Nephron progenitor cell (in vitro differentiated cells): ENCODE measurements at regions not wholly inside any gene's neighbourhood (a gene's known extent, or its start where the extent isn't known, plus 50 kb on each side); places are given as distances from the start of the nearest gene placed in this dataset.

Experiments
- DNase-seq: peaks from one replicate; pipeline ENCODE4 v3.0.0; 2021
- H3K27ac Mint-ChIP-seq: 2 replicates; pipeline ENCODE4 v1.8.0; 2021; ENCODE audit warnings: mild to moderate bottlenecking, moderate library complexity, mixed read lengths
- H3K27me3 Mint-ChIP-seq: 2 replicates; pipeline ENCODE4 v1.8.0; 2021; ENCODE audit warnings: mild to moderate bottlenecking, low read depth, mixed read lengths; ENCODE audit not compliant: poor library complexity
- H3K36me3 Mint-ChIP-seq: 2 replicates; pipeline ENCODE4 v1.8.0; 2021; ENCODE audit warnings: low read depth, mixed read lengths
- H3K4me1 Mint-ChIP-seq: 2 replicates; pipeline ENCODE4 v1.8.0; 2021; ENCODE audit warnings: mixed read lengths
- H3K4me3 Mint-ChIP-seq: 2 replicates; pipeline ENCODE4 v1.8.0; 2021; ENCODE audit warnings: mild to moderate bottlenecking, moderate library complexity, mixed read lengths
- H3K9me3 Mint-ChIP-seq: 2 replicates; pipeline ENCODE4 v1.8.0; 2021; ENCODE audit warnings: mild to moderate bottlenecking, moderate library complexity, mixed read lengths
- TF ChIP-seq, protein P1 (sequence below): fragments of 200-600 bp; sonication (generic); IDR thresholded peaks from 2 replicates; pipeline ENCODE4 v1.5.0; 2021; ENCODE audit warnings: antibody characterized with exemption

DNA sequence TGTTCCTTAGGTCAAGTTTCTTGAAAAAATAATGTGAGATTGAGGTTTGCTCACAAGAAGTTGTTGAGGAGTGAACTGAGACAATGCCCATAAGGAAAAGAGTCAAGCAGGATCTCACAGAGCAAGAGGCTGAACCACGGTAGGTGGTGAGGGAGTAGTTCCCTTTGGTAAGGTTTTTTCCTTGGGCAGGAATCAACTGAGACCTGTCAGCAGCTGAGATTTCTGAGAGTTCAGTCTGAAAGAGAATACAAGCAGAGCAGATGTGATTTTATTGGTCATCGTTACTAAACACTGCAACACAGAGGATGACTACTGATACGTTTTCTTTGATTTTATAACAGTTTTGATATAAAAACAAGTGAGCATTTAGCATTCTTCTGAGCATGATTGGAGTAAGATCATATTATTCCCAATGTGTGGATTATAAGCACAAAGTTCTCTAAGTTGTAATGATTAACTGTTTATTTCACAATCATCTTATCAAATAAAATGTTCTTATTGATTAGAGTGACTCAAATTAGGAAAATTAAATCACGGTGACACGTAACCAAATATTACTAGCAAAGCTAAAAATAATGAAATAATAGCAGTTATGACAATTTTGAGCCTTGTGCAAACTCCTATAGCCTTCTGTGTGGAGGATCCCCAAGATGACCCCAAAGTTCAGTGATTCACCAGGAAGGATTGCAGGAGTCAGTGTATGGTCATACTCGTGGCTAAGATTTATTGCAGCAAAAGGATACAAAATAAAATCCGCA lies 346.2 kb upstream of the ZNF717 start:
- DNase-seq: no peak
- Mint-ChIP-seq H3K27ac (peak overlapping the region; percentile 12), H3K36me3 (no peaks in the 10 kb centered on the region), H3K9me3 (no peaks in the 10 kb centered on the region), H3K27me3 (peaks cover 6% of the 10 kb centered on the region), H3K4me3 (no peak overlapping the region), H3K4me1 (peaks cover 11% of the 10 kb centered on the region)
- TF ChIP-seq, protein P1, sequence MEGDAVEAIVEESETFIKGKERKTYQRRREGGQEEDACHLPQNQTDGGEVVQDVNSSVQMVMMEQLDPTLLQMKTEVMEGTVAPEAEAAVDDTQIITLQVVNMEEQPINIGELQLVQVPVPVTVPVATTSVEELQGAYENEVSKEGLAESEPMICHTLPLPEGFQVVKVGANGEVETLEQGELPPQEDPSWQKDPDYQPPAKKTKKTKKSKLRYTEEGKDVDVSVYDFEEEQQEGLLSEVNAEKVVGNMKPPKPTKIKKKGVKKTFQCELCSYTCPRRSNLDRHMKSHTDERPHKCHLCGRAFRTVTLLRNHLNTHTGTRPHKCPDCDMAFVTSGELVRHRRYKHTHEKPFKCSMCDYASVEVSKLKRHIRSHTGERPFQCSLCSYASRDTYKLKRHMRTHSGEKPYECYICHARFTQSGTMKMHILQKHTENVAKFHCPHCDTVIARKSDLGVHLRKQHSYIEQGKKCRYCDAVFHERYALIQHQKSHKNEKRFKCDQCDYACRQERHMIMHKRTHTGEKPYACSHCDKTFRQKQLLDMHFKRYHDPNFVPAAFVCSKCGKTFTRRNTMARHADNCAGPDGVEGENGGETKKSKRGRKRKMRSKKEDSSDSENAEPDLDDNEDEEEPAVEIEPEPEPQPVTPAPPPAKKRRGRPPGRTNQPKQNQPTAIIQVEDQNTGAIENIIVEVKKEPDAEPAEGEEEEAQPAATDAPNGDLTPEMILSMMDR: no peak

DNA sequence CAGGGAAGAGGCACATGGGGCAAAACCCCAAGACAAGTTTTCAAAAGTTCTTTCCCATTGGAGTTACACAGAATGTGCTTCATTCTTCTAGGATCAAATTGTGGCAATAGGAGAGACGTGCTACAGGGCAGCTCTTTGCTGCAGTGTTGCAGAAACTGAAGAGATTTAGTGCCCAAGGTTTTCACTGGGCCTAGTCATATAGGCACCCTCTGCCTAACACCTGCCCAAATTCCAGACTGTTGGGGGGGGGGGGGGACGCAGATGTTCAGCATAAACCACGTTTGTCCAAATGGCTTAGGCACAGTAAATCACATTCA lies 346.8 kb upstream of the ZNF717 start:
- peaks cover 11% of the 10 kb centered on the region for H3K4me1 Mint-ChIP-seq
- no peak overlapping the region for H3K4me3 Mint-ChIP-seq
- no peaks in the 10 kb centered on the region for H3K36me3 Mint-ChIP-seq

DNA sequence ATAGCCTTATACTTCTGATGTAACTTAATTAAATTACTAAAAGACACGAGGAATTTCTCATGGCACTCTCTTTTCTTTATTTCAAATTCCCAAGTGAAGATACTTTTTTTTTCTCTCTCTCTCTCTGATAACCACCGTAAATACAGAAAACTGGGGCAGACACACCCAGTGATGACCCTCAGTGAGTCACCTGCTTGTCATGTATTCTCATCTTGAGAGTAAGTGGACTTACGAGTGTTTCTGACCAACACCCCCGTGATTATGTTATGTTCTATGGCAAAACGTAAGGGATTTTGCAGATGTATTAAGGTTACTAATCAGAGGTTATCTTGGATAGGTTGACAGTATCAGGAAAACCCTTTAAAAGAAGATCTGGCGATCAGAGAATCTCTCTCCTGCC lies 348.8 kb upstream of the ZNF717 start:
- H3K36me3 Mint-ChIP-seq: no peaks in the 10 kb centered on the region
- H3K9me3 Mint-ChIP-seq: no peaks in the 10 kb centered on the region
- no peak overlapping the region for H3K27ac Mint-ChIP-seq
- peaks cover 2% of the 10 kb centered on the region for H3K27me3 Mint-ChIP-seq
- H3K4me3 Mint-ChIP-seq: no peak overlapping the region
- DNase-seq: no peak
- TF ChIP-seq, protein P1: no peak
- H3K4me1 Mint-ChIP-seq: peaks cover 11% of the 10 kb centered on the region

More for the DNA sequence above, 346.8 kb upstream of the ZNF717 start:
- TF ChIP-seq, protein P1: no peak
- no peak for DNase-seq
- Mint-ChIP-seq H3K9me3 (no peaks in the 10 kb centered on the region), H3K27ac (no peak overlapping the region), H3K27me3 (peaks cover 6% of the 10 kb centered on the region)

DNA sequence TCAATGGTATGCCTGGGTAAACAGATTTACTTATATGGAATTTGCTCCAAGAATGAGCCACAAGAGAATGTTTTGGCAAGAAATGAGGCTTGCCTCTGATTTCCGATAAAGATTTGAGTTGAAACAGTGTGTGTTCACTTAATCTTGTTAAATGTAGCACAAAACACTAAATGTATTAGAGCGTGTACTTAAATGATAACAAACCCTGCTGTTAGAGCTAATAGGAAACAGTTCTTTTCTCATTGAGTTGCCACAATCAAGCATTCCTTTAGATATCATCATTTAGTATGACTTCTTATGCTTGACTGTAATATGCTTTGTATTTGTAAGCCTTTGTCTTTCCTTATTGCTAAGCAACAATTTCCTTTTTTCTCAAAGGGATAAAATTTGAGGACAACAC lies 353.6 kb upstream of the ZNF717 start:
- DNase-seq: no peak
- H3K36me3 Mint-ChIP-seq: no peaks in the 10 kb centered on the region
- no peaks in the 10 kb centered on the region for H3K9me3 Mint-ChIP-seq
- H3K4me3 Mint-ChIP-seq: no peak overlapping the region
- no peak overlapping the region for H3K27ac Mint-ChIP-seq
- peaks cover 2% of the 10 kb centered on the region for H3K27me3 Mint-ChIP-seq
- TF ChIP-seq, protein P1: no peak
- H3K4me1 Mint-ChIP-seq: peaks cover 6% of the 10 kb centered on the region

- Mint-ChIP-seq H3K27ac (no peak overlapping the region), H3K9me3 (no peaks in the 10 kb centered on the region), H3K36me3 (no peaks in the 10 kb centered on the region), H3K4me3 (no peak overlapping the region), H3K4me1 (no peaks in the 10 kb centered on the region), H3K27me3 (peaks cover 3% of the 10 kb centered on the region)
- no peak for DNase-seq
- TF ChIP-seq, protein P1: no peak
Measured at GRCh38 chr3:76147846-76148245, 362.5 kb upstream of the ZNF717 start.

GRCh38 chr3:76152028-76152427 lies 366.7 kb upstream of the ZNF717 start:
- H3K4me3 Mint-ChIP-seq: no peak overlapping the region
- H3K36me3 Mint-ChIP-seq: no peaks in the 10 kb centered on the region
- DNase-seq: no peak
- H3K27me3 Mint-ChIP-seq: peaks cover 3% of the 10 kb centered on the region
- TF ChIP-seq, protein P1: no peak
- H3K9me3 Mint-ChIP-seq: no peaks in the 10 kb centered on the region
- H3K4me1 Mint-ChIP-seq: no peaks in the 10 kb centered on the region
- no peak overlapping the region for H3K27ac Mint-ChIP-seq
